ENCODE measurements at regions not wholly inside any gene's neighbourhood (a gene's known extent, or its start where the extent isn't known, plus 50 kb on each side); places are given as distances from the start of the nearest gene placed in this dataset.

- TF ChIP-seq CTCF (IDR thresholded peaks at IDR 0.05) = no peak
- no peak for TF ChIP-seq POLR2A (IDR thresholded peaks at IDR 0.05)
These were observed 581.7 kb upstream of the AMOT start for GRCh38 chrX:113422323-113422722.

All from right lobe of liver (tissue), 4 donors.